GM12891 (cell line): ENCODE measurements at regions not wholly inside any gene's neighbourhood (a gene's known extent, or its start where the extent isn't known, plus 50 kb on each side); places are given as distances from the start of the nearest gene placed in this dataset.

Experiments
- POLR2A ChIP-seq: IDR thresholded peaks from 2 replicates; pipeline ENCODE4 v1.6.1; 2011; ENCODE audit warnings: low read depth, low read length, control low read depth
- POLR2AphosphoS5 ChIP-seq: IDR thresholded peaks from 2 replicates; pipeline ENCODE4 v1.6.1; 2011; ENCODE audit warnings: low read depth, low read length, control low read depth
- POU2F2 ChIP-seq: IDR thresholded peaks from 2 replicates; pipeline ENCODE4 v1.6.1; 2011; ENCODE audit warnings: low read depth, mild to moderate bottlenecking, control low read depth, low read length, moderate library complexity
- SPI1 ChIP-seq: IDR thresholded peaks from 2 replicates; pipeline ENCODE4 v1.6.1; 2011; ENCODE audit warnings: low read depth, low read length, control low read depth
- TAF1 ChIP-seq: IDR thresholded peaks from 2 replicates; pipeline ENCODE4 v1.6.1; 2011; ENCODE audit warnings: low read depth, low read length, control low read depth

- TF ChIP-seq POLR2A (no peak), POLR2AphosphoS5 (no peak), POU2F2 (no peak), TAF1 (no peak), SPI1 (no peak)
Measured at GRCh38 chr3:10568549-10568948, 63.2 kb upstream of the ATP2B2 start.
